C4-2B (cell line): ENCODE measurements at regions not wholly inside any gene's neighbourhood (a gene's known extent, or its start where the extent isn't known, plus 50 kb on each side); places are given as distances from the start of the nearest gene placed in this dataset.

ENCODE experiments used
- H3K27ac ChIP-seq: fragments of 450-650 bp; 2 replicates; pipeline ENCODE4 v1.5.1; 2017
- ZFX ChIP-seq: fragments of 450-650 bp; IDR thresholded peaks from 2 replicates; pipeline ENCODE4 v1.6.1; 2017
- TF ChIP-seq, protein P1 (sequence below): fragments of 450-650 bp; conservative IDR thresholded peaks from 2 replicates; pipeline ENCODE4 v1.5.1; 2017; ENCODE audit warnings: mild to moderate bottlenecking

DNA sequence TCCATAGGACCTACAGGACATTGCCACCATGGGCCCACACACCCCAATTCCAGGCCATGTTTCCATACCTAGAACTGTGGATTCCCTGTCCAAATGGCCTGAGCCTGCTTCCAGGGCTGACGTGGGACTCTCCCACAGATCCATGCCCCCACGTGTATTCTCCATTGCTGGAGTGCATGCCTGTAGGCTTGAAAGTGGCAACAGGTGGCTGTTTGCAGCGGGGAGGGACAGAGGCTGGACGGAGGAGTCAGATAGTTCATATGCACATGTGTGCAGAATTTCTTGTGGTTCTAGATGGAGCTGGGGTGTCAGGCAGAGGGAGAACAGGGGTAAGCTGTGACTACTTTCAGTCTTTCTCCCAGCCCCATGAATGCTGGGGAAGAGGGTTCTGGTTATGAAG is 285.7 kb upstream of the ANKRD55 start:
- TF ChIP-seq, protein P1, sequence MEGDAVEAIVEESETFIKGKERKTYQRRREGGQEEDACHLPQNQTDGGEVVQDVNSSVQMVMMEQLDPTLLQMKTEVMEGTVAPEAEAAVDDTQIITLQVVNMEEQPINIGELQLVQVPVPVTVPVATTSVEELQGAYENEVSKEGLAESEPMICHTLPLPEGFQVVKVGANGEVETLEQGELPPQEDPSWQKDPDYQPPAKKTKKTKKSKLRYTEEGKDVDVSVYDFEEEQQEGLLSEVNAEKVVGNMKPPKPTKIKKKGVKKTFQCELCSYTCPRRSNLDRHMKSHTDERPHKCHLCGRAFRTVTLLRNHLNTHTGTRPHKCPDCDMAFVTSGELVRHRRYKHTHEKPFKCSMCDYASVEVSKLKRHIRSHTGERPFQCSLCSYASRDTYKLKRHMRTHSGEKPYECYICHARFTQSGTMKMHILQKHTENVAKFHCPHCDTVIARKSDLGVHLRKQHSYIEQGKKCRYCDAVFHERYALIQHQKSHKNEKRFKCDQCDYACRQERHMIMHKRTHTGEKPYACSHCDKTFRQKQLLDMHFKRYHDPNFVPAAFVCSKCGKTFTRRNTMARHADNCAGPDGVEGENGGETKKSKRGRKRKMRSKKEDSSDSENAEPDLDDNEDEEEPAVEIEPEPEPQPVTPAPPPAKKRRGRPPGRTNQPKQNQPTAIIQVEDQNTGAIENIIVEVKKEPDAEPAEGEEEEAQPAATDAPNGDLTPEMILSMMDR = no peak
- TF ChIP-seq ZFX = no peak

DNA sequence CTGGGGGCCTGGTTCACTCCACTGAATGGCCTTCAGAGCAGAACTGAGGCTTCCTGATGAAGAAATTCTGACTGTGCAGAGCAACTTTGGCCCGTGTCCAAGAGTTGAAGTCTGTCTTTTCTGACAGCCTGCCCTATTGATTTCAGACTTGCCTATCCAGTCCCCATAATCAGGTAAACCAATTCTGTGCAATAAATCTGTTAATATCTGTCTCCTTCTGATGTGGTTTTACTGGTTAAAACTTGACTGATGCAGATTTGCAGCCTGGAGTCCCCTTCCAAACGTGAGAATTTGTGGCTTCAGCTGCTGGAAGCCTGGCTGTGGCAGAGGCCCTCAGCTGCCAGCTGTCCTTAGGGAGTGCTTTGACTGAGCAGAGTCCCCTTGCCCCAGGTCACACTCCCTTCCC is 283.9 kb upstream of the ANKRD55 start:
- TF ChIP-seq, protein P1 = no peak
- no peak for TF ChIP-seq ZFX
- no peak overlapping the region for H3K27ac ChIP-seq

More for the DNA sequence above, 285.7 kb upstream of the ANKRD55 start:
- H3K27ac ChIP-seq = no peak overlapping the region

DNA sequence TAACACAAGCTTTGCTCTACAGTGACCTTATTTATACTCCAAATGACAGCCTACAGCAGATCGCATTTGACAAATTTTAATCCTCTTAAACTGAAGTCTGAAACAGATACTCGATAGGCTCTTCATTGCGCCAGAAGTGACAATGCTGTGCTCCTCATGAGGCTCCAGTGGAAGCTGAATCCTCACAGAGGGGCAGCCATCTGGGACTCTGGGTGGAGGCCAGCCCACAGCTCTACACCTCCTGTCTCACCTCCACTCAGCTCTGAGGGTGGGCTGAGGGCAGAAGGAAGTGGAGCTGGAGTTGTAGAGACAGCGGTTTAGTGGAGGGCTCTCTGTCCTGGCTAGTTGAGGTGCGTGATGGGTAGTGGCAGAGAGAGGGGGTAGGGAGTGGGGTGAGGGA is 283.3 kb upstream of the ANKRD55 start:
- TF ChIP-seq, protein P1 = no peak
- TF ChIP-seq ZFX = no peak
- H3K27ac ChIP-seq = no peak overlapping the region

DNA sequence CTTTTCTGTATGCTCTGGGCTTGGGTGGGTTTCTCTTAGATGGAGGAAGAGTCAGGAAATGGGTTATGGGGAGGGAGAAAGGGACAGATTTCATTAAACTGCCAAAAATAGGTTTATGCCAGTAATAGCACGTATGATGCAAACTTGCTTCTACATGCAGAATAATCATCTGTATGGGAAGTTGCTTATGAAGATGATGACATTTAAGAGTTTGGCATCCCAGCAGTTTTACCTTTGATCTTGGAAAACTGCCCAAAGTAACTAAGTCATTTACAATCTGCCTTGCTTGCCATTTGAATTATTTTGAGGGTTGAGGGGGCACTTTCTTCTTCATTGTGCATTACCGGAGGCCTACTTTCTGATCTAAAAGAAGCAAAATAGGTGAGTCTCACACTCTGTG is 282.9 kb upstream of the ANKRD55 start:
- no peak overlapping the region for H3K27ac ChIP-seq
- no peak for TF ChIP-seq ZFX
- TF ChIP-seq, protein P1 = no peak

DNA sequence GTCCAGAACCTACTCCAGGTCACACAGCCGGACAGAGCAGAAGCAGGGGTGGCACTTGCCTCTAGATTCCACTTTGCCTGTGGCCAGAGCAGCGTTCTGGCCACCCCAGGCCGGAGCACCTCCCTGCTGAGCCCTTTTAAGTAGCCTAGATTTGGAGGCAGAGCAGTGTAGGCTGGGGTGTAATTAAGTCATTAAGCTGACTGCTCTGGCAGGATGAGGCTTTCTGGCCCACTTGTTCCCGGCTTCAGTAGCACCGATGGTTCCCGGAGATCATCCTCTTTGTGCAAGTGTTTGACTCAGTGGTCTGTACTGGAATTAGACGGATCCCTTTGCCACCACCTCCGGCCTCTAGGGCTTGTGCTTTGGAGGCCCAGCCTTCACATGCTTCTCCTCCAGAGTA is 281.9 kb upstream of the ANKRD55 start:
- H3K27ac ChIP-seq = no peak overlapping the region

DNA sequence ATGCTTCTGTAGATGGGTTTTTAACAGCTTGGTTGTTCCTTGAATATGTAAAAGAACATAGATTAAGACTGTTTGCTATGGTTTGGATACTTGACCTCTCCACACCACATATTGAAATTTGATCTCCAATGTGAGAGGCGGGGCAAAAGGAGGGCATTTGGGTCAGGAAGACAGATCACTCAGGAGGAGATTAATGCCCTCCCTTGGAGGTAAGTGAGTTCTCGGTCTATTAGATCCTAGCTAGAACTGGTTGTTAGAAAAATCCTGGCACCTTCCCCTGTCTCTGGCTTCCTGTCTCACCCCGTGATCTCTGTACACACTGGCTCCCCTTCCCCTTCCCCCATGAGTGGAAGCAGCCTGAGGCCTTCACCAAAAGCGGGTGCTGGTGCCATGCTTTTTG is 281.1 kb upstream of the ANKRD55 start:
- no peak overlapping the region for H3K27ac ChIP-seq
- TF ChIP-seq, protein P1 = no peak
- TF ChIP-seq ZFX = no peak

More for the DNA sequence above, 281.9 kb upstream of the ANKRD55 start:
- TF ChIP-seq, protein P1 = no peak
- no peak for TF ChIP-seq ZFX

DNA sequence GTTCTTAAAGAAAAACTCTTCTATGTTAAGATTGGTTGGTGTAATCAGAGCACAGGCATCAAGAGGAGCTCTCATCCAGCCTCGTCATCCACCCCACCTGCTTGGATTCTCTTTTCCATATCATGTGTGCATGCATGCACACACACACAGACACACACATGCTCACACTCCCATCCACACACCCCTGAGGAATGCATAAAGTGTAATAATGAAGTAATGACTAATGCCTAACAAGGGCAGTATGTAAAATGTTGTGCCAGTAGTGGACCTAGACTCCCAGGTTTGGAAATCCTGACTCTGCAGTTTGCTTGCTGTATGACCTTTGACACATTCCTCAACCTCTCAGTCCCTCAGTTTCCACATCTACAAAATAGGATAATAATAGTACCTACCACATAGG is 280.0 kb upstream of the ANKRD55 start:
- TF ChIP-seq, protein P1 = no peak
- H3K27ac ChIP-seq = no peak overlapping the region
